ENCODE measurements at regions not wholly inside any gene's neighbourhood (a gene's known extent, or its start where the extent isn't known, plus 50 kb on each side); places are given as distances from the start of the nearest gene placed in this dataset.

DNA sequence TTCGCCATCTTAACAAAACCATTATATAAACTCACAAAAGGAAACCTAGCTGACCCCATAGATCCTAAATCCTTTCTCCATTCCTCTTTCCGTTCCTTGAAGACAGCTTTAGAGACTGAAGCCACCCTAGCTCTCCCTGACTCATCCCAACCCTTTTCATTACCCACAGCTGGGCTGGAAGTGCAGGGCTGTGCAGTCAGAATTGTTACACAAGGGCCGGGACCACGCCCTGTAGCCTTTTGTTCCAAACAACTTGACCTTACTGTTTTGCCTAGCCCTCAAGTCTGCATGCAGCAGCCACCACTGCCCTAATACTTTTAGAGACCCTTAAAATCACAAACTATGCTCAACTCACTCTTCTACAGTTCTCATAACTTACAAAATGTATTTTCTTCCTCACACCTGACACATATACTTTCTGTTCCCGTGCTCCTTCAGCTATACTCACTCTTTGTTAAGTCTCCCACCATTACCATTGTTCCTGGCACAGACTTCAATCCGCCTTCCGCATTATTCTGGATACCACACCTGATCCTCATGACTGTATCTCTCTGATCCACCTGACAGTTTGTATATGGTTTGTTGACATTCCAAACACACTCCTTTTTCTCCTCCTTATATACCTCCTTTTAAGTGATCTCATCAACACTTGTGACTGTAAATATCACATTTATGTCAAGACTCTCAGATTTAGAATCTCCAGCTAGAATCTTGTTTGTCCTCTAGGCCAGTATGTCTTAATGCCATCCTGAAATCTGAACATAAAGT lies 208.7 kb downstream of the KITLG start:
- no peak overlapping the region for H3K4me3 ChIP-seq (ENCODE audit: low read depth, low read length)
- no peak for DNase-seq (ENCODE audit: low read depth)
- TF ChIP-seq, protein P1, sequence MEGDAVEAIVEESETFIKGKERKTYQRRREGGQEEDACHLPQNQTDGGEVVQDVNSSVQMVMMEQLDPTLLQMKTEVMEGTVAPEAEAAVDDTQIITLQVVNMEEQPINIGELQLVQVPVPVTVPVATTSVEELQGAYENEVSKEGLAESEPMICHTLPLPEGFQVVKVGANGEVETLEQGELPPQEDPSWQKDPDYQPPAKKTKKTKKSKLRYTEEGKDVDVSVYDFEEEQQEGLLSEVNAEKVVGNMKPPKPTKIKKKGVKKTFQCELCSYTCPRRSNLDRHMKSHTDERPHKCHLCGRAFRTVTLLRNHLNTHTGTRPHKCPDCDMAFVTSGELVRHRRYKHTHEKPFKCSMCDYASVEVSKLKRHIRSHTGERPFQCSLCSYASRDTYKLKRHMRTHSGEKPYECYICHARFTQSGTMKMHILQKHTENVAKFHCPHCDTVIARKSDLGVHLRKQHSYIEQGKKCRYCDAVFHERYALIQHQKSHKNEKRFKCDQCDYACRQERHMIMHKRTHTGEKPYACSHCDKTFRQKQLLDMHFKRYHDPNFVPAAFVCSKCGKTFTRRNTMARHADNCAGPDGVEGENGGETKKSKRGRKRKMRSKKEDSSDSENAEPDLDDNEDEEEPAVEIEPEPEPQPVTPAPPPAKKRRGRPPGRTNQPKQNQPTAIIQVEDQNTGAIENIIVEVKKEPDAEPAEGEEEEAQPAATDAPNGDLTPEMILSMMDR (IDR thresholded peaks at IDR 0.05; ENCODE audit: control insufficient read depth, extremely low read depth, insufficient read depth), result no peak

- H3K4me3 ChIP-seq (ENCODE audit: low read depth, low read length), result no peak overlapping the region
- TF ChIP-seq, protein P1 (IDR thresholded peaks at IDR 0.05; ENCODE audit: control insufficient read depth, extremely low read depth, insufficient read depth), result no peak
- no peak for DNase-seq (ENCODE audit: low read depth)
Measured at GRCh38 chr12:88375306-88376305, 204.7 kb downstream of the KITLG start.

DNA sequence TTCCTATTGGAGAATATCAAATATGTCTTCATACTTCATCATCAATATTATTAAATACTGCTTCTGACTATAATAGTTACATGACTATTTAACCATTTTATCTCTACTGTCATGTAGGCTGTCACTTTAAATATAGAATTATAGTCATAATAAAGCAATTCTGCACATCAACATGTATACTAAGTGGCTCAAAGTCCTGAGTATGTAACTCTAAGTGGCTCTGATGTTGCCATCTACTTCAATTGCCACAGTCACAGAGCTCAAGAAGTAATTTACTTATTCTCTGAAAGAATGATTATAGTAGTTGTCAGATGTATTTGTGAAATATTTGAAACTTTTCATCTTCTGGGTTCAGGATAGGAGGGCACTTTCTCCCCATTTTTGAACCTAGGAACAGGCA lies 202.3 kb downstream of the KITLG start:
- TF ChIP-seq, protein P1 (IDR thresholded peaks at IDR 0.05; ENCODE audit: control insufficient read depth, extremely low read depth, insufficient read depth), result no peak
- no peak for DNase-seq (ENCODE audit: low read depth)
- no peak overlapping the region for H3K4me3 ChIP-seq (ENCODE audit: low read depth, low read length)

DNA sequence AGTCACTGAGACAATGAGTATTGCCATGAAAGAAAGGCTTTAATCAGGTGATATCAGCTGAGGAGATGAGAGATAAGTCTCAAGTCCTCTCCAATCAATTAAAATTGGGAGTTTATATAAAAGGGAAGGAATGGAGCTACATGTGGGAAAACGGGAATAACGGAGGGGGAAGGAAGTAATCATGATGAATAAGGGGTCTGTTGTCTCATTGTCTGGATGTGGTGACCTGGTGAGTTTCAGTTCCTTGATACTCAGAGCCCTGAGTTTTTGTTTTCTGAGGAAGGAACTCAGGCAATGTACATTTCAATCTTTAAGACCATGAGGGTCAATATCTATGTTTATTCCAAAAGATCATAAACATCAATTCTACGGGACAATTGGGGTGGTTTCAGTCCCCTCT lies 198.8 kb downstream of the KITLG start:
- no peak for DNase-seq (ENCODE audit: low read depth)
- TF ChIP-seq, protein P1 (IDR thresholded peaks at IDR 0.05; ENCODE audit: control insufficient read depth, extremely low read depth, insufficient read depth), result no peak
- no peak overlapping the region for H3K4me3 ChIP-seq (ENCODE audit: low read depth, low read length)

- no peak for DNase-seq (ENCODE audit: low read depth)
- TF ChIP-seq, protein P1 (IDR thresholded peaks at IDR 0.05; ENCODE audit: control insufficient read depth, extremely low read depth, insufficient read depth), result no peak
- H3K4me3 ChIP-seq (ENCODE audit: low read depth, low read length), result no peak overlapping the region
Measured at GRCh38 chr12:88383405-88383804, 196.9 kb downstream of the KITLG start.

DNA sequence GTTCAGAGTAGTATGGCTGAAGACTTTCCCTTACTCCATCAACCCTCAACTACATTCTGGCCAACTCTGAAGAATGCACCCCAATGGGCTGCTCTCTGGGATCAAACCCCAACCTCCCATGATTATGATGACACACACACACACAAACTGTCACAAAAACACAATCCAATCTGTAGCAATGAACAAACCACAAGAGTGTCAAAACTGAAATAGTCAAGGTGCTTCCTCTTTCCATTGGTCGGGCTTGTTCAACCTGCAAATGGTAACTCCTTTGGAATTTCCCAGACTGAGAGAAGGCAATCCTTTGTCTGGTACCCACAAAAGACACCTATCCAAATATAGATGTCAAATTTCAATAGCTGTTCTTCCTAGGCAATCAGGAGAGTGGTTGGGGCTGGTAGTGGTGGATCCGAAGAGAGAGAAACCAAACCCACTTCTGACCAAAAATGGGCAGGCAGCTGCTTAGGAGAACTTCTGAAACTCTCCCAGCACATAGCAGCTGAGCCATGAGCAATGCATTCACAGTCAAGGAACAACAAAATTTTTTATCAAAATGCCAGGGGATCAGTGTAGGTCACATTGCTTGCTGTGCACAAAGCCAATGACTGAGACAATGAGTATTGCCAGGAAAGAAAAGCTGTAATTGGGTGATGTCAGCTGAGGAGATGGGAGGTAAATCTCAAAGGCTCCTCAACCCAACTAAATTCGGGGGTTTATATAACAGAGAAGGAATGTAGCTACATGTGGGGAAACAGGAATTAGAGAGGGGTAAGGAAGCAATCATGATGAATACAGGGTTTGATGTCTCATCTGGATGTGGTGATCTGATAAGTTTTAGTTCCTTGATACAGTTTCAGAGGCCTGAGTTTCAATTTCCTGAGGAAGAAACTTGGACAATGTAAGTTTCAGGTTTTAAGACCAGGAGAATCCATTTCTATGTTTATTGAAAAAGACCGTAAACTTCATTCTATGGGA lies 191.4 kb downstream of the KITLG start:
- no peak overlapping the region for H3K4me3 ChIP-seq (ENCODE audit: low read depth, low read length)
- no peak for DNase-seq (ENCODE audit: low read depth)

More for the DNA sequence above, 191.4 kb downstream of the KITLG start:
- TF ChIP-seq, protein P1 (IDR thresholded peaks at IDR 0.05; ENCODE audit: control insufficient read depth, extremely low read depth, insufficient read depth), result no peak
